Stimulated activated CD4-positive, alpha-beta T cell treated with anti-CD3 and anti-CD28 coated beads, Interleukin-15, amount 100 ng/mL, for 24 hours (primary cell): ENCODE measurements at regions not wholly inside any gene's neighbourhood (a gene's known extent, or its start where the extent isn't known, plus 50 kb on each side); places are given as distances from the start of the nearest gene placed in this dataset.
"Not testable (repeated sequence)": the region's sequence is repeated elsewhere in the genome, so short reads cannot be mapped to it uniquely, and the experiment has no call there.

Experiments
- DNase-seq: peaks from one replicate; pipeline ENCODE4 v3.0.0-alpha.2; 2020

DNA sequence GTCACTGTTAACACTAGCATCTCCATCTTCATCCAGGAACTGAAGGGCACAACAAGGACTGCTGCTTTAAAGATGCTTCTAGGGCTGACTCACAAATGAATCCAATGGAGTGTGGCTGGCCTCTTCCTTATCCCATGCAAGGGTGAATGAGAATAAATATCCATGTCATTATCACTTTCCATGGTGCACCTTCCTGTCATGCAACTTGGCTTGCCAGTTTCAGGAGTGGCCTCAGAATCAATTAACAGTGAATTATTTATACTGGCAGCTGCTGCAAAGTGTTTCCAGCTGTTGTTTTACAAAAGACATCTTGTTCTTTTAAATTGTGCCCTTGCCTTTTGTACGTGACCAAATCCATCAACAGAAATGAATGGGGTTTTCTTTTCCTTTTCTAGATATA is 499.3 kb upstream of the TMEM132C start:
- no peak for DNase-seq

DNA sequence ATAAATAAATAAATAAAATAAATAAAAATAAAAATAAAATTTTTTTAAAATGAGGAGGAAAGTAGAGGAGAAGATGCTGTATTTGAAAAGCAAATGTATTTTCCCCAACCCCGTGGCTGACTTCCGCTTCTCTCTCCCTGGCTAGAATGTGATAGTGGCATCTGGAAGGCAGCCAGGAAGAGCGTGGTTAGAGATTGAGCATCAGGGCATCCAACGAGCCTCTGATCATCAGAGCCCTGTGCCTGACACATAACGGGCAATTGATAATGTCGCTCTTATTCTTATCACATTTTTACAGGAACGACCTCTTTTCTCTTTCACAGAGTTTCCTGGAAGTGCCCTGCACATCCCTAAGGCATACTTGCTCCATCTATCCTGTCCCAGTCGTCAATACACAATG is 496.9 kb upstream of the TMEM132C start:
- no peak for DNase-seq

DNA sequence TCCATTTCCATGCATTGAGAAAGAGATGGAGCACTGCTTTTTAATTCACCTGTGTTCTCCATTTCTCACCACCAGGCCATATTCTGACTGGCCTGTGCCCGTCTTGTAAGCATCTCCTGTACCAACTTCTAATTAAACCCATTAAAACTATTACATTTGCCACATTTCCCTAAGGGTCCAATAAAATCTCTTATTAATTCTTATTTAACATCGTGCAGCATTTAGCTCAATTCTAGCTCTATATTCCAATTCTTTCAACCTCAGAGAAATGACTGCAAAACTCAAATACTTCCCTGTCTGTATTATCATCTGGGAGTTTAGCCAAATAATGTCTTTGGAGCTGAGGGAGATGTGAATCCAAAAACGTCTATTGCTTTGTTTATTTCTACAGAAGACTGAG is 495.4 kb upstream of the TMEM132C start:
- DNase-seq = no peak

DNA sequence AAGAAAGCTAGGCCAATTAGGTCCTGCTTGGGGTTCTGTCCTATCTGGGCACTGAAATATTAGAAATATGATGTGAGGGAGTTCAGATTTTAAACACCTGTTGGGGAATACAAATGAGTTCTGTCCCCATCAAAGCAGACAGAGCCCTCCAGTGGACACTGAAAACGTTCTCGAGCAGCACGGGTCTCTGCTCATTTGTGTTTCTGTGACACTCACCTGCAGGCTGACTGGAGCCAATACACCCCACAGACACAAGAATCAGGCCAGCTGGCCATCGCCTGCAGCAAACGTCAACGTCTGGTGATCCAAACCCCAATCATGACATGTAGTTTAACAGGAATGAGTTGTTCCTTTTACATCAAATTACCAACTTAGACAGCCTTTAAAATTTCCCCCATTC is 493.4 kb upstream of the TMEM132C start:
- DNase-seq = no peak

DNA sequence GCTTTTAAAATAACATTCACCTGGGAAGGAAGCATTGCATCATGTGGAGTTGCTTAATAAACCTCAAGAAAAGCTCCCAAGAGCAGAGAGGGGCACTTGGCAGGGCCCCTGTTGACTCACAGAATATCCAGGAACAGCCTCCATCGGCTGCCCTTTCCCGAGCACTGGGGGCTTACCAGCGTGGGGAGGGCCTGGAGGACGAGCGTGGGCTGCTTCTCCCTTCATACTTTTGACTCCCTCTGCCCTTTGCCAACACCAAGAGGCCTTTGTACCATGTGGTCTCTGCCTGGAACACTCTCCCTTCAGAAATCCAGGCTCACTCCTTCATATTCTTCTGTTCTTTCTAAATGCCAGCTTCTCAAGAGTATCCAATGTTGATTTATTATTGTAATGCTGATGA is 492.1 kb upstream of the TMEM132C start:
- no peak for DNase-seq

DNA sequence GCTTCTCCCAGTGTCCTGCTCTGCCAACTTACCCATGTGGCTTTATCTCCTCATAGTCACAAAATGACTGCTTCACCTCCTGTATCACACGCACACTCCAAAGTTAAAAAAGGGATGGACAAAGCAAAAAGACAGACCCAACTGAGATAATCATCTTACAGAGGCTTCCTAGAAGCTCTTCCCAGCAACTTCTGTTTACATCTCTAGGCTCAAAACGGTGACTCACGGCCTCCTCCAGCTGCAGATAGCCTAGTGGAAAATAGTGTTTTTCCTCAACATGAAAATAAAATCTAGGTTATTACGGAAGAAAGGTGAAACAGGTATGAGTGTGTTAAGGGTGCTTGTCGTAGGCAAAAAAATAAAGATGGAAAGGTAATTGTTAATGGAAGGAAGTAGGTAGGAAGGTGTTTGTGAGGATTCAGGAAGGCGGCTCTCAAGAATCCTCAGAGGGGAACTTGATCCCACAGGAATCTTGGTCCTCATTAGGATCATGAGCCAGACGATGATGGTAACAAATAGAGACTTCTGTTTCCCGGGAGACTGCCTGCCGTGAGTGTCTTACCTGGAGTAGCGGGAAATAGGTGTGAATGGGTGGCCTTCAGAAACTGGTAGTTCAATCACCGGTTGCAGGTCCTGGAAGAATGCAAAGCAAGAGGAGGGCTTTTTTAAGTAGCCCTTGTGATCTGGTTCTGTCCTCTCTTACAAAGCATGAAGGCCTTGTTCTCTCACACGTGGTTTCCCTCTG is 487.5 kb upstream of the TMEM132C start:
- DNase-seq = no peak

DNA sequence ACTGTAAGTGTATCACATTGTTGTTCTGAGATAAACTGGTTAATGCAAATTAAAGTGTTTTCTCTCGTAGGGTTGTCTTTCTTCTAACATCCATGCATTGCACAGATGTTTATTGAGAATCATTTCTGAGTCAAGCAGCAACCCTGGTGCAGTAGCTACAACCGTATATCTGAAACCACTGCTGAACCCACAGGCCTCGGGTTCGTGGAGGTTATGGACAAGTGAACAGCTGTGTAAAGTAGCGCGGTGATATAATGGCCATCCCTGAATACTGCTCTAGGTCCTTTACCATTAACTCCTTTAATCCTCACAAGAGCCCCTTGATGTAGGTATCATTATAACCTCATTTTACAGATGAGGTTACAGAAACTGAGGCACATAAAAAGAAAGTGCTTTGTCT is 486.1 kb upstream of the TMEM132C start:
- no peak for DNase-seq

DNA sequence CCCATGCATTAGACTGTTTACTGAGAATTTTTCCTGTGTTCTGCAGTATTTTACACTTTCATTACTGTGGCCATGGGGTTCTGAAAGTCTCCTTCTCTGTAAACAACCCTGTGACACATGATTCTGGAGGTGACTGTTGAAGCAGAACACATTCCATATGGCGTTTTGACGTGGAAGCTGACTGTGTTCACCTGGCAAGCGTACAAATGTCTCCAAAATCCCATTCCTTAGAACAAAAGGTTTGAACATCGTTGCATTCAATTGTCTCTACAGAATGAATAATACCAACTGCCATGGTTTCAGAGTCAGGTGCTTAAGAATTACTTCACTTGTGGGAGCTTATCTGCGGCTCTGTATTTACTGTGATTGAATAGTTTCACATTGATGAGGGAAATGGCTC is 485.6 kb upstream of the TMEM132C start:
- DNase-seq = no peak

DNA sequence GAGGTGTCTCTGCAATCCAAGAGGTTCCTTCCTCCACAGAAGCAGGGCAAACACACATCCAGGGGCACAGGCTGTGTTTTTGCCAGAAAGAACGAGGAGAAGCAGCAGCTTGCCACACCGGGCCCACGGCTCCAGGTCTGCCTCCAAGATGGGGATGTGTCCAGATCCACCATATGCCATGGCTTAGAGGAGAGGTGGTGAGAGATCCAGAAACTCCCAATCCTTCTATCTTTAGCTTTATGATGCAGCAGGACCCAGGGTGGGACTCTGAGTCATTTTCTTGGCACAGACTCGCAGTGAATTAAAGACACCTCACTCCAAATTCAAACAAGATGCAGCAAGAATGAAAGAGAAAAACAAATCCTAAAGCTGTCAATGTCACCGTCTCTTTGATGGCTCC is 481.4 kb upstream of the TMEM132C start:
- DNase-seq = no peak

DNA sequence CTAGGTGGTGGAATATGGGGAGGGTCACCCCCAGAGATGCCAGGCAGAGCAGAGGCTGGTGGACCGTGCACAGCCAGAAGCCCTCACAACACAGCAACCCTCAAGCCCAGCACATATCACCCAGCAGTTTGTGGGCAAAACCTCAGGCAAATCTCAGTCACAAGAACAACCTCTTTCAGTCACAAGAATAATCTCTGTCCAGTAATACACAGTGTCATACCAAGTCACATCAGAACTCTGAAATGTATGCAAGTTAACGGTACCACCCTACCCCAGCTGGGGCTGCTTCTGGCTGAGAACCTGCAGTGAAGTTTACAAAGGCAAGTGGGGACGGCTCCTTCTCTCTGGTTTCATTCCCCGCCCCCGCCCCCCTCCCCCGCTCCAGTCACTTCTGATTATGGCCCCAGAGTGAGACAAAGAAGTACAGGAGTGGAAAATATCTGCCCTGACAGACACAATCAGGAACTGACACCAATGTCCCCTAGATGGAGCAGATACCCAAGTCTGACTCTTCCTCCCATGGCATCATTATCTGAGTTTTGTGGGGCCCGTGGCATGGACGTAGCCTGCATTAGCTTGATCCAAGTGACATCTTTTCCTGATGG is 480.9 kb upstream of the TMEM132C start:
- DNase-seq = no peak

DNA sequence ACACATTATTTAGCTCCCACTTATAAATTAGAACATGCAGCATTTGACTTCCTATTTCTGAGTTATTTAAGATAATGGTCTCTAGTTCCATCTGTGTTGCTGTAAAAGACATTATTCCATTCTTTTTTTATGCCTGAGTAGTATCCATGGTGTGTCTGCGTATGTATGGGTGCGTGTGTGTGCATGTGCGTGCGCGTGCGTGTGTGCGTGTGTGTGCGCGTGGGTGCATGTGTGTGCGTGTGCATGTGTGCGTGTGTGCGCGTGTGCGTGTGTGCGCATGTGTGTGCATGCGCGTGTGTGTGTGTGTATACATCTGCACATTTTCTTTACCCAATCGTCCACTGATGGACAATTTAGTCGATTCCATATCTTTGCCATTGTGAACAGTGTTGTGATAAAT is 479.4 kb upstream of the TMEM132C start:
- DNase-seq = no peak

DNA sequence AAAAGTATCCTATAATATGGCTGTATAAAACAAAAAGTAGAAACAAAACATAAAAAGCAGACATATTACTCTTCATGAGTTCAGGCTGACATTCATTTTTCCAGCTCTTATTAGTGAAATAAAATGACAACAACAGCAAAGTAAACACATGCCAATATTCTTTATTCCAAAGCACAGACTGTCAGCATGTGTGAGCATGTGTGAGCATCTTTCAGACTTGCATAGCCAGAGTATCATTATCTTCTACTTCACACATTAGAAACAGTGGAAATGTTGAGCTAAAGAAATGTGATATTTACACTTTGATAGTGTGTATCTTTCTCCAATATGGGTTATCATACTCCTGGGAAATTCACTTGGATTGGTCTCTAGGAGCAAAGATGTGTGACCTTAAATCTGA is 476.6 kb upstream of the TMEM132C start:
- DNase-seq = no peak

DNA sequence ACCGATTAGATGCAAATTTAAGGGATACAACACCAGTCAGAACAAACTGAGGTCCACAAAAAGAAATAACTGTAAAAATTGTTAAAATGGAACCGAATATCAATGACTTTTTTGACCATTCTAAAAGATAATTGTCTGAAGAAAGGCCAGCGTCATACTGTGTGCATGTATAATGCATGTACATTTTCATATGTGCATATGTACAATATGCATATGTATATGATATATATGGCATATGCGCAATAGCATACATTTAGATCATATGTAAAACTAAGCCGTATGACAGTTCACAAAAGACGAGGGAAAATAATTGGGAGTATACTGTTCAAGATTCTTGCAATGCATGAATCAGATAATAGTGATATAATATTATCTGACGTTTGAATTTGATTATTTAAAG is 475.8 kb upstream of the TMEM132C start:
- DNase-seq = no peak

DNA sequence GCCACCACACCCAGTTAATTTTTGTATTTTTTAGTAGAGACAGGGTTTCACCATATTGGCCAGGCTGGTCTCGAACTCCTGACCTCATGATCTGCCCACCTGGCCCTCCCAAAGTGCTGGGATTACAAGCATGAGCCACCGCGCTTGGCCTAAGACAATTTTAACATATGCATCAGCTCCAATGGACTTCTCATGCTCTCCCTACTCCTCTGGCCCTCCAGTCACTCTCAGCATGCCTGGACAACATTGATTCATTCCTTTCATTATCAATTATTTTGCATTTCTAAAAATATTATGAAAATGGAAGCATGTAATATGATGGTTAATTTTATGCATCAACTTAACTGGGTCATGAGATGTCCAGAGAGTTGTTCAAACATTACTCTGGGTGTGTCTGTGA is 469.1 kb upstream of the TMEM132C start:
- DNase-seq = no peak

DNA sequence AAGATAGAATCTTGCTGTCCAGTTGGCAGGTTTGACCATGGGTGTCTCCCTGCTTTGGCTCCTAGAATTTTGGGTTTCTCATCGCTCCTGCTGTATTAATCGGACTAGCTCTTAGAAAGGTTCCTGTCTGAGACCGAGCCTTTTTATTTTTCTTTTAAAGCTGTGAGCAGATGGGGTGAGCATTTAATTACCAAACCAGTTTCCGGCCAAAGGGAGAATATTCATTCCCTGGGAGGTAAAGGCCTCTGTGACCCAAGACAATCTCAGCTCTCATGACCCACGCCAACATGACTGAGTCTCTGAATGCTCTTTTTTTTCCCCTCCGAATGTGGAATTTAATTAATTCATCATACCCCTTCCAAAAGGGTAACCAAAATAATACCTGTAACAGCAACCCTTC is 464.7 kb upstream of the TMEM132C start:
- no peak for DNase-seq

DNA sequence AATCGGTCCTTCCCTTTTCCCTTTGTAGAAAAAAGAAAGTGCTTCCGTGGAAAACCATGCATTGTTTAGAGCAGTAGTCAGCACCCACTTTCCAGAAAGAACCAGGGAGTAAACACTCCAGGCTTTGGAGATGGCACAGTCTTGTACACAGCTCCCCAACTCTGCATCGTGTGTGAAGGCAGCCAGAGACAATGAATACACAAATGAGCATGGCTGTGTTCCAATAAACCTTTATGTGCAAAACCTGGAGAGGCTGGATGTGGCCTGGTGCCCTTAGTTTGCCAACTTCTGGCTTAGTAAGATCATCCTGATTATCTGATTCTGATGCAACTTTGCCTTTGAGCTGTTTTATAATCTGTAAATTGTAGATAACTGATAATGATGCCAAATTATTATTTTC is 463.4 kb upstream of the TMEM132C start:
- no peak for DNase-seq

DNA sequence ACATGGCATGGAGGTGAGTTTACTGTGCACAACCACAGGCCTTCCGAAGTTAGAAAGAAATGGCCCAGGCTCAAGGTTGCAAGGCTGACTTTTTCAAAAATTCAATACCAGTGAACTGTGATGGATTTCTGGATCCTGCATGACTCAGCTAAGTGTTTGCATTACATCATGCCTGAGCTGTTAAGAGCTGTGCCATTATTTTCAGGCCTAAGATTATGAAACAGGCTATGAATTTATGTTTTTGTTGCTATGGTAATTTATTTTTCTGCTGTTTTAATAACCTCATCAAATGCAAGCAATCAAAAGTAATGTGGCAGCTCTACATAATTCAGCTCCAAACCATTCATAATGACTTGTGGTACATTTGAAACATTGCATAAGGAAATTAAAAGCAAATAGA is 457.7 kb upstream of the TMEM132C start:
- DNase-seq = no peak

DNA sequence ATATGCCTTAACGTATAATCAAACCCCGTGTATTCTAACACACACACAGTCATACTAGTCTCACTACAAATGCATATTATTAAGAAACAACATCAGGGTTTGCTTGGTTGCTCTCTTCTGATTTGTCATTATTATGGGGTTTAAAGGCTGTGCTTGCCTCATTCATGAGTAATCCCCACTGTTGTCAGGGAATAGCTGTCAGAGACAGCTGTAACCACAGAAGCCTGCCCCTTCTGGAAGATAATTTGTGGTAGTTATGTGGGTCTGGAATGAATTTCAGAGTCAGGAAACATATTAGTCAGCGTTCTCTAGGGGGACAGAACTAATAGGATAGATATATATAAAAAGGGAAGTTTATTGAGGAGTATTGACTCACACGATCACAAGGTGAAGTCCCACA is 456.9 kb upstream of the TMEM132C start:
- DNase-seq = no peak

DNA sequence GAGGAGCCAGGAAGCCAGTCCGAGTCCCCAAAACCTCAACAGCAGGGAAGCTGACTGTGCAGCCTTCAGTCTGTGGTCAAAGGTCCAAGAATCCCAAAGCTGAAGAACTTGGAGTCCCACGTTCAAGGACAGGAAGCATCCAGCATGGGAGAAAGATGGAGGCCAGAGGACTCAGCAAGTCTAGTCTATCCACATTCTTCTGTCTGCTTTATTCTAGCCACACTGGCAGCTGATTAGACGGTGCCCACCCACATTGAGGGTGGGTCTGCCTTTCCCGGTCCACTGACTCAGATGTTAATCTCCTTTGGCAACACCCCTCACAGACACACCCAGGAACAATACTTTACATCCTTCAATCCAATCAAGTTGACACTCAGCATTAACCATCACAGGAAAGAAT is 456.5 kb upstream of the TMEM132C start:
- DNase-seq = not testable (repeated sequence)

DNA sequence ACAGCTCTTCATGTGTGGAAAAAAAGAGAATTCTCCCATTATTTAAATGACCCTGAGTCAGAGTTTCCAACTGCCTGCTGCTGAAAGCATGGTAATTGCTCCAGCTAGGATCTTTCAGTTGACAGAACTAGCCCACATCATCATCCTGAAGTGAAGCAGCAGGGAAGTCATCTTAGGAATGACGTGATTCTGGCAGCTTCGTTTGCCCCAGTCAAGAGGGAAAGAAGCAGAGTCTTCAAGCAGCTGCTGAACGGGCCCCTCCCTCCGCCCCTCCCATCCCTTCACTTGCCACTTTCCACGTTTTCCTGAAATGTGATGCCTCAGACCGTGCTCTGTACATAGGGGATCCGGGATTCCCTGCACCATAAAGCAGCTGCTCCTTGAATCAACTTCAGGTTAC is 455.0 kb upstream of the TMEM132C start:
- DNase-seq = no peak

DNA sequence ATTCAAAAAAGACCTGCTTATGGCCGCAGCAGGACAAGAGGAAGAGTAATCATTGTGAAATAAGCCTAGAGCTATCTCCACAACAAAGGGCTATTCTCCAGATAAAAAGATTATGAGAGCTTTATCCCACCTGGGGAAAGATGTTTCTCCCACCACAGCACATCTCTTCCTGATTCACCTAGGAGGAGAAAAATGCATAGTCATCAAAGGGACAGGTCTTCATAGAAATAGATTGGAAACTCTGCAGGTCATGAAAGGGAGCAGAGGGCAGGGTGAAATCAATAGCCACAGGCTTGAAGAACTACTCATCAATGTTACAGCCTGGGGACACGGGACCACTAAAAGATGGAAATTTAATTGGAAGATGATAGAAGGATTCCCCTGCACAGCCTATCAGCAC is 453.8 kb upstream of the TMEM132C start:
- DNase-seq = no peak

DNA sequence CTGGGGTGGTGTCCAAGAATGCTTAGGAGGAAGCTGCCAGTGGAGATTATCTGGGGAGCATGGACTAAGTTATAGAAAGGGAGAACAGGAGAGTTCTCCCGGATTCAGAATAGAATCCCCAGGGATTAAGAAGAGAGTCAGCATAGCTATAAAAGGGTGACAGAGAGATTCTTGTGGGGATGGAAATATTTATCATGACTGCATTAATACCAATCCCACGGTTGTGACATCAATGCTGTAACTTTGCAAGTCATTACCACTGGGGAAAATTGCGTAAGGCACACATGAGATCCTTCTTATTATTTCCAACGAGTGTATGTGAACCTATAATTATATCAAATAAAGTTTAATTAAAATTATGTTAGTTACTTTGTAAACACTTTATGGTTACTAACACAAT is 447.9 kb upstream of the TMEM132C start:
- DNase-seq = no peak

DNA sequence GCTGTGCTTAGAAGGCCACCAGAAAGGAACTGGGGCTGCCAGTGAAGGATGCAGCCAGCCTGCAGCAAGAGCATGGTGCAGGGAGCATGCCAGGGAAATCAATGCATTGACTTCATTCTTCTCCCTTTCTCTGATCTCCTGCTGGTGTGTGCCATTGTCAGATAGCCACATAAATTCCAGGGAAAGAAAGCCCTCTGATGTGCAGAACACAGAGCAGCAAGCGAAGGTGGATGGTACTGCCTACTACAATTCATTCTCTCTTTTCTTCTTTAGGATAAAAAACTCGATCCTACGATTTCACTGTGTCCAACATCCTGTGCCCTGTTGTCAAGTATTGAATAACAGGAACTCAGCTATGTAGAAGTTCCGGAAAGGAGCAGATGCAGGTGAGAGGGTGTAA is 446.7 kb upstream of the TMEM132C start:
- no peak for DNase-seq

DNA sequence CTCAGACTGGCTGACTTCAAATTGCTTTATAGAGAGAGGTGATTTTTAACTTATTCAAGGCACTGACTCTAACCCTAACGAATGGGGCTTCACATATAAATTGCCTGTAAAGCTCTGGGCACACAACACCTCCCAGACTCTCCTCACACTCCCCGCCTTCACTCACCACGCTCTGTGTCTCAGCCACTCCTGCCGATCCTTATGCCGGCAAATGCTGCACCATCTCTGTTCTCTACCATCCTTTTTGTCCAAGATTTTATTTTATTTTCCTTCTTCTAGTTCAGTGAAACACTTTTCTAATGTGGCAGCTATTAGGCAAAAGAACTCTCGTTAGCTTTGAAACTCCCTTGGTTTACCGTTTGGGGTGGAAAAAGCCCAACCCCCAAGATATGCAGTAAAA is 446.1 kb upstream of the TMEM132C start:
- no peak for DNase-seq

DNA sequence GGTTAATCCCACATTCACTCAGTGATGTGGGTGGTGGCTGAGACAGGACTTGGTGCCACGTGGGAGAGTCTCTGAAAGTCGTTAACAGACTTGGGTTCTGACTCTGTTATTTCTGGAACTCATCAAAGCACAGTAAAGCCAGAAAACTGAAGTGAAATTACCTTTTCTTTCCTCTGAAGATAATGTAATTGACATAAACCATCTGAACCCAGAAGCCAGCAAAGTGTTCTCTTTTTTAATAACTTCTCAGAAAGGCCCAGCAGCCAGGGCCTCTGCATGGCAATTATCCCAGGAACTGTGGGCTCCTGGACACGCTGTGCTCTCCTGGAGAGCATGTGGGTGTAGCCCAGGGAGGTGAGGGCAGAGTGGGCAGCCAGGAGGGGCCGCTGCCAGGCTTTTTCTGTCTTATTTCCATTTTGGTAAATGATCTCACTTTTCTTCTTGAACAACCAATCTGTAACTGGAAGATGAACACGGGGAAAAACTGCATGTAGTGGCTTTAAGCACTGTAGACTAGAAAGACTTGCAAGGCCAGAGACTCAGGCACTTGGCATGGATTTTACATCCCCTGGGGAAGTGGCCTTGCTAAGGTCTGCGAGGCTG is 444.1 kb upstream of the TMEM132C start:
- DNase-seq = no peak
